Fibroblast of the aortic adventitia (primary cell): ENCODE measurements at regions not wholly inside any gene's neighbourhood (a gene's known extent, or its start where the extent isn't known, plus 50 kb on each side); places are given as distances from the start of the nearest gene placed in this dataset. TPM values are rescaled to one million over a fixed set of nuclear protein-coding genes. Genes with fewer than 3 reads are reported as not detected.

Experiments used
- DNase-seq: peaks from one replicate; pipeline ENCODE4 v3.0.0-alpha.2; 2010; ENCODE audit warnings: low read depth
- H3K4me3 ChIP-seq: 2 replicates; pipeline ENCODE4 v1.5.1; 2011; ENCODE audit warnings: low read depth, mild to moderate bottlenecking, control low read depth, low read length, moderate library complexity
- small RNA-seq: library from RNA; depleted of rRNA; stranded (forward); fragments of <200 nt; gene quantifications from one replicate; pipeline ENCODE3, GENCODE V24; 2012
- TF ChIP-seq, protein P1 (sequence below): IDR thresholded peaks from 2 replicates; pipeline ENCODE4 v1.5.1; 2011; ENCODE audit warnings: mild to moderate bottlenecking, low read length, control low read depth, inconsistent platforms; ENCODE audit not compliant: insufficient read depth

DNA sequence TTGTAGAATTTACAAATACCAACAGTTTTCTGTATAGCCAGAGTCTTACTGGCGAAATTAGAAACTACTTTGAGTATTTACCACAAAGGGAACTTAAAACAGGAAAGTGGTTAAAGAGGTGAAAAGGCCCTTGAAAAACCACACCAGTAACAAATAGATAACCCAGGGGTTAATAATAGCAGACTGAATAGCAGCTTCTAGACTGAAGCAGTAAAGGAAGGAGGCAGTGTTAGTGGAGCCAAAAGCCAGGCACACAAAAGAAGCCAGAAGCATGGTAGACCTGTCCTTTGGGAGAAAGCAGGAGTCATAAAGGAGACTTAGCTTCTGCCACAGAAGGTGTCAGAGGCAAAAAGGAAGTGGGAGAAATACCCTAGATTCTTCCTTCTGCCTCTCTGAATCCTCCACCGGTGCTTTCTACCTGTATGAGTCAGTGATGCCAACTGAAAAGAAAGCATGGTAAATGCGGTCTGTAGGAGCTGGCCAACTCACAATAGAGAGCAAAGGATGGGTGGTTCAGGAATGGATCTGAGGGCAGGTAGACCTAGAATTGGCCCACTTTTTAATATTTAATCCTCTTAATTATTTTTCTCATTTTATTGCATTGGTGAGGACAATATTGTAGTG lies 97.3 kb downstream of the ARL6IP6 start:
- TF ChIP-seq, protein P1, sequence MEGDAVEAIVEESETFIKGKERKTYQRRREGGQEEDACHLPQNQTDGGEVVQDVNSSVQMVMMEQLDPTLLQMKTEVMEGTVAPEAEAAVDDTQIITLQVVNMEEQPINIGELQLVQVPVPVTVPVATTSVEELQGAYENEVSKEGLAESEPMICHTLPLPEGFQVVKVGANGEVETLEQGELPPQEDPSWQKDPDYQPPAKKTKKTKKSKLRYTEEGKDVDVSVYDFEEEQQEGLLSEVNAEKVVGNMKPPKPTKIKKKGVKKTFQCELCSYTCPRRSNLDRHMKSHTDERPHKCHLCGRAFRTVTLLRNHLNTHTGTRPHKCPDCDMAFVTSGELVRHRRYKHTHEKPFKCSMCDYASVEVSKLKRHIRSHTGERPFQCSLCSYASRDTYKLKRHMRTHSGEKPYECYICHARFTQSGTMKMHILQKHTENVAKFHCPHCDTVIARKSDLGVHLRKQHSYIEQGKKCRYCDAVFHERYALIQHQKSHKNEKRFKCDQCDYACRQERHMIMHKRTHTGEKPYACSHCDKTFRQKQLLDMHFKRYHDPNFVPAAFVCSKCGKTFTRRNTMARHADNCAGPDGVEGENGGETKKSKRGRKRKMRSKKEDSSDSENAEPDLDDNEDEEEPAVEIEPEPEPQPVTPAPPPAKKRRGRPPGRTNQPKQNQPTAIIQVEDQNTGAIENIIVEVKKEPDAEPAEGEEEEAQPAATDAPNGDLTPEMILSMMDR, result no peak
- H3K4me3 ChIP-seq, result no peak overlapping the region
- DNase-seq, result no peak

DNA sequence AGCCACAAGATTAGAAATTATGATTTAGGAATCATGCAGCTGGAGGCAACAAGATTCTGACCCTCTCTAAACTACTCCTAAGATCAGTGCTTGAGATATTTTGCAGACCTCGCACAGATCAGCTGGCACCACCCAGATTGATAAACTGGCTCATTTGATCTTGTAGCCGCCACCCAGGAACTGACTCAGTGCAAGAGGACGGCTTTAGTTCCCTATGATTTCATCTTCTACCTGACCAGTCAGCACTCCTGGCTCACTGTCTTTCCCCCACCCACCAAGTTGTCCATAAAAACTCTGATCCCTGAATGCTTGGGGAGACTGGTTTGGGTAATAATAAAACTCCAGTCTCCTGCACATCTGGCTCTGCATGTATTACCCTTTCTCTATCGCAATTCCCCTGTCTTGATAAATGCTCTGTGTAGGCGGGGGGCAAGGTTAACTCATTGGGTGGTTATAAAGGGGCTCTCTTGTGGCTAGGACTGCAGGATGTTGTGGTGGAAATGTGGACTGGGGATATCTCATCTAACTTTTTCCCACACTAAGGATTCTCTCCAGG lies 96.1 kb downstream of the ARL6IP6 start:
- no peak for DNase-seq
- TF ChIP-seq, protein P1, result no peak
- H3K4me3 ChIP-seq, result no peak overlapping the region

GRCh38 chr2:152813351-152813750 lies 94.9 kb downstream of the ARL6IP6 start:
- no peak for DNase-seq
- TF ChIP-seq, protein P1, result no peak
- H3K4me3 ChIP-seq, result no peak overlapping the region

Small RNA genes lying in the stretch of these regions (small RNA-seq; reads per million reads assigned to genes)
- gene AC009969.1 (not detected), gene AC079150.2 (not detected)
